ENCODE measurements at regions not wholly inside any gene's neighbourhood (a gene's known extent, or its start where the extent isn't known, plus 50 kb on each side); places are given as distances from the start of the nearest gene placed in this dataset.

DNA sequence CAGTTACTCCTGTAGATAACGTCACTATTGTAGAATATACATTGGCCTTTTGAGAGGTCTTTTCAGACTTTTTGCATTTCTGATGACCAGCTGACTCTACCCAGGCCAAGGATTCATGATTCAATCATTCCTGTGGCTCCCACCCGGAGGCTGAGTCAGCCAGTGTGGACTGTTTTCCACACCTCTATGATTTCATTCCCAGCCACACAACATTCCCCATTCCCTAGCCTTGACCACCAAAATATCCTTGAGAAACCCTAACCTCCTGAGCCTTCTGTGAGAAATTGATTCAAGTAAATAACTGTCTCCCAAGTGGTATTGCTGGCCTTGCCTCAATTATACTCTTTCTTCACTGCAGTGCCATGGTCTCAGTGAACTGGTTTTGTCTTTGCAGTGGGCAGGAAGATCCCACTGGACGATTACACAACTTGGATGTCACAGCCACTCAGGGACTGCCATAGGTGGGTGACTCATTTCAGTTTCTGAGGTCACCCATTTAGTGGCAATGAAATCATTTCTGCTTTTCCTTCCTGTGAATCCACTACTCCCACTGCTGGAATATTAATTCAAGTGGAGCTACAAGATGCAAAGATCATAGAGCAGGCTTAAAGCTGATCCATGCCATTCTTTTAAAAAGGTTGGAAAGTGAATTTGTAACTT, 518.6 kb upstream of the ZP4 start:
- 0% methylated on average over 3 of the region's 3 CpGs for WGBS (ENCODE audit: low lambda C conversion rate)
- no peaks in the 10 kb centered on the region for H3K4me1 ChIP-seq (ENCODE audit: insufficient read depth, low read length)
- no peaks in the 10 kb centered on the region for H4K20me1 ChIP-seq (ENCODE audit: insufficient read depth, low read length)
- no peak overlapping the region for H3K4me3 ChIP-seq (replicated peaks in 1 of 3; ENCODE audit: insufficient read depth in 1 of 3, low read depth in 2 of 3, low read length in 3 of 3)
- H3K79me2 ChIP-seq (ENCODE audit: insufficient read depth, low read length), result no peaks in the 10 kb centered on the region
- no peak for ATAC-seq
- in situ Hi-C loops (cut with HindIII; ENCODE audit: extremely low pct_ligation_motif_present, low pct_unique_long_range_greater_than_20kb), result no loop called here
- CTCF ChIA-PET (ENCODE audit: low intra/inter-chr PET ratio, low total read pairs), result no interaction called here
- H3K9me3 ChIP-seq (ENCODE audit: low read length), result peaks cover 96% of the 10 kb centered on the region
- no peak overlapping the region for H3K9ac ChIP-seq (ENCODE audit: insufficient read depth, low read depth, low read length)
- intact Hi-C loops (cut with micrococcal nuclease; ENCODE audit: unreplicated experiment), result no loop called here
- no peak overlapping the region for H3K27ac ChIP-seq (ENCODE audit: extremely low read length, insufficient read depth, low read length)
- no peak for TF ChIP-seq RFX3 (CRISPR knock-in tag; IDR thresholded peaks at IDR 0.05)
- TF ChIP-seq TBL1XR1 (IDR thresholded peaks at IDR 0.05; ENCODE audit: borderline replicate concordance, low read length, partially characterized antibody), result no peak
- TF ChIP-seq ZFAT (CRISPR knock-in tag; conservative IDR thresholded peaks at IDR 0.05), result no peak
- TF ChIP-seq, protein P1, sequence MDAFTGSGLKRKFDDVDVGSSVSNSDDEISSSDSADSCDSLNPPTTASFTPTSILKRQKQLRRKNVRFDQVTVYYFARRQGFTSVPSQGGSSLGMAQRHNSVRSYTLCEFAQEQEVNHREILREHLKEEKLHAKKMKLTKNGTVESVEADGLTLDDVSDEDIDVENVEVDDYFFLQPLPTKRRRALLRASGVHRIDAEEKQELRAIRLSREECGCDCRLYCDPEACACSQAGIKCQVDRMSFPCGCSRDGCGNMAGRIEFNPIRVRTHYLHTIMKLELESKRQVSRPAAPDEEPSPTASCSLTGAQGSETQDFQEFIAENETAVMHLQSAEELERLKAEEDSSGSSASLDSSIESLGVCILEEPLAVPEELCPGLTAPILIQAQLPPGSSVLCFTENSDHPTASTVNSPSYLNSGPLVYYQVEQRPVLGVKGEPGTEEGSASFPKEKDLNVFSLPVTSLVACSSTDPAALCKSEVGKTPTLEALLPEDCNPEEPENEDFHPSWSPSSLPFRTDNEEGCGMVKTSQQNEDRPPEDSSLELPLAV (CRISPR knock-in tag; conservative IDR thresholded peaks at IDR 0.05; ENCODE audit: low read depth), result no peak
- no peak overlapping the region for H3K4me2 ChIP-seq (ENCODE audit: low read depth, low read length)
- H3K36me3 ChIP-seq (replicated peaks in 1 of 2; ENCODE audit: control insufficient read depth in 1 of 2, insufficient read depth in 2 of 2, low read length in 2 of 2), result no peaks in the 10 kb centered on the region
- BruUV-seq (replicated peaks), result no TSS peak
- no peak for FAIRE-seq
- H3K27me3 ChIP-seq (ENCODE audit: control insufficient read depth in 1 of 2, insufficient read depth in 2 of 2, low read length in 2 of 2), result no peaks in the 10 kb centered on the region
- DNase-seq (ENCODE audit: low spot score), result no peak
- POLR2A ChIA-PET, result no interaction called here
- no peak overlapping the region for H2AFZ ChIP-seq (ENCODE audit: low read length)

DNA sequence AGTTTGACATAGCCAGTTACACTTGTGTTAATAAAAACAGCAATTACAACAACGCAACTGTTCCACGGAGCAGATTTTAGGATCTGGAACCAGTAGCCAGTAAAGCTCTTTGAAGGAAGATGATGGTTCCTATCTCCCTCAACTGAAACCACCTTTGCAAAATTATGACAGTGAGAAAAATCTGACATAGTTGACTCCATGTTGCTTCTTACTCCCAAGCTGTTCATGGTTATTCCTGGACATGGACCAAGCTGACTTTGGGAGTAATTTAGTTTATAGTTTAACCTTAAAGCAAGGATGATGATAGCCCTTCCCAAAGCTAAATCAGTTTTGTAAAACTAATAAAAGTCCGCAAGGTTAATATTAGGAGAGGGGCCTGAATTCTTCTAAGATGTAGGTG, 518.0 kb upstream of the ZP4 start:
- Histone ChIP-seq H3K9ac (ENCODE audit: insufficient read depth, low read depth, low read length) (no peak overlapping the region), H3K4me1 (ENCODE audit: insufficient read depth, low read length) (no peaks in the 10 kb centered on the region), H3K9me3 (ENCODE audit: low read length) (peaks cover 96% of the 10 kb centered on the region), H3K4me3 (replicated peaks in 1 of 3; ENCODE audit: insufficient read depth in 1 of 3, low read depth in 2 of 3, low read length in 3 of 3) (no peak overlapping the region), H4K20me1 (ENCODE audit: insufficient read depth, low read length) (no peaks in the 10 kb centered on the region), H3K27ac (ENCODE audit: extremely low read length, insufficient read depth, low read length) (no peak overlapping the region), H3K27me3 (ENCODE audit: control insufficient read depth in 1 of 2, insufficient read depth in 2 of 2, low read length in 2 of 2) (no peaks in the 10 kb centered on the region), H3K4me2 (ENCODE audit: low read depth, low read length) (no peak overlapping the region), H3K79me2 (ENCODE audit: insufficient read depth, low read length) (no peaks in the 10 kb centered on the region), H3K36me3 (replicated peaks in 1 of 2; ENCODE audit: control insufficient read depth in 1 of 2, insufficient read depth in 2 of 2, low read length in 2 of 2) (no peaks in the 10 kb centered on the region), H2AFZ (ENCODE audit: low read length) (no peak overlapping the region)
- ChIA-PET CTCF (ENCODE audit: low intra/inter-chr PET ratio, low total read pairs) (no interaction called here), POLR2A (no interaction called here)
- ATAC-seq, result no peak
- 22% methylated on average over 3 of the region's 3 CpGs for WGBS (ENCODE audit: low lambda C conversion rate)
- intact Hi-C loops (cut with micrococcal nuclease; ENCODE audit: unreplicated experiment), result no loop called here
- no peak for FAIRE-seq
- TF ChIP-seq IRX3 (CRISPR knock-in tag; IDR thresholded peaks at IDR 0.05; ENCODE audit: borderline replicate concordance, low read depth) (no peak), IKZF4 (CRISPR knock-in tag; IDR thresholded peaks at IDR 0.05; ENCODE audit: borderline replicate concordance, low read depth, not compliant biosample characterization) (no peak), CHD2 (IDR thresholded peaks at IDR 0.05; ENCODE audit: low read depth, low read length) (no peak)
- TF ChIP-seq, protein P2, sequence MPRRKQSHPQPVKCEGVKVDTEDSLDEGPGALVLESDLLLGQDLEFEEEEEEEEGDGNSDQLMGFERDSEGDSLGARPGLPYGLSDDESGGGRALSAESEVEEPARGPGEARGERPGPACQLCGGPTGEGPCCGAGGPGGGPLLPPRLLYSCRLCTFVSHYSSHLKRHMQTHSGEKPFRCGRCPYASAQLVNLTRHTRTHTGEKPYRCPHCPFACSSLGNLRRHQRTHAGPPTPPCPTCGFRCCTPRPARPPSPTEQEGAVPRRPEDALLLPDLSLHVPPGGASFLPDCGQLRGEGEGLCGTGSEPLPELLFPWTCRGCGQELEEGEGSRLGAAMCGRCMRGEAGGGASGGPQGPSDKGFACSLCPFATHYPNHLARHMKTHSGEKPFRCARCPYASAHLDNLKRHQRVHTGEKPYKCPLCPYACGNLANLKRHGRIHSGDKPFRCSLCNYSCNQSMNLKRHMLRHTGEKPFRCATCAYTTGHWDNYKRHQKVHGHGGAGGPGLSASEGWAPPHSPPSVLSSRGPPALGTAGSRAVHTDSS (CRISPR knock-in tag; conservative IDR thresholded peaks at IDR 0.05), result no peak
- no peak for DNase-seq (ENCODE audit: low spot score)
- BruUV-seq (replicated peaks), result no TSS peak
- in situ Hi-C loops (cut with HindIII; ENCODE audit: extremely low pct_ligation_motif_present, low pct_unique_long_range_greater_than_20kb), result no loop called here
